Activated CD4-positive, alpha-beta T cell treated with anti-CD3 and anti-CD28 coated beads for 4 hours (primary cell): ENCODE measurements at regions not wholly inside any gene's neighbourhood (a gene's known extent, or its start where the extent isn't known, plus 50 kb on each side); places are given as distances from the start of the nearest gene placed in this dataset.

Source experiments
- DNase-seq, 2 donors: peaks; one replicate each; pipeline ENCODE4 v3.0.0-alpha.2; 2020

- DNase-seq = no peak
Observed at GRCh38 chr10:44786286-44786850, 124.8 kb upstream of the TMEM72 start.

GRCh38 chr10:44787480-44788075, 123.6 kb upstream of the TMEM72 start:
- DNase-seq = no peak

- DNase-seq = no peak
Observed at GRCh38 chr10:44788147-44789129, 122.7 kb upstream of the TMEM72 start.

- DNase-seq = no peak
Observed at GRCh38 chr10:44792119-44792775, 118.9 kb upstream of the TMEM72 start.

GRCh38 chr10:44799966-44800365, 111.2 kb upstream of the TMEM72 start:
- DNase-seq = no peak

- DNase-seq = no peak
Observed at GRCh38 chr10:44801383-44802327, 109.5 kb upstream of the TMEM72 start.

- no peak for DNase-seq
Observed at GRCh38 chr10:44803862-44804261, 107.3 kb upstream of the TMEM72 start.

GRCh38 chr10:44804661-44805060, 106.5 kb upstream of the TMEM72 start:
- no peak for DNase-seq

GRCh38 chr10:44805466-44806210, 105.5 kb upstream of the TMEM72 start:
- DNase-seq = no peak

- DNase-seq = no peak
Observed at GRCh38 chr10:44806950-44807349, 104.2 kb upstream of the TMEM72 start.

GRCh38 chr10:44807451-44807850, 103.7 kb upstream of the TMEM72 start:
- no peak for DNase-seq

- no peak for DNase-seq
Observed at GRCh38 chr10:44809647-44810046, 101.5 kb upstream of the TMEM72 start.

- no peak for DNase-seq
Observed at GRCh38 chr10:44811072-44811471, 100.1 kb upstream of the TMEM72 start.

GRCh38 chr10:44813201-44813600, 97.9 kb upstream of the TMEM72 start:
- DNase-seq = no peak

GRCh38 chr10:44814929-44815328, 96.2 kb upstream of the TMEM72 start:
- no peak for DNase-seq

- DNase-seq = no peak
Observed at GRCh38 chr10:44818041-44818649, 93.0 kb upstream of the TMEM72 start.

- no peak for DNase-seq
Observed at GRCh38 chr10:44818701-44819127, 92.4 kb upstream of the TMEM72 start.

GRCh38 chr10:44820094-44820493, 91.0 kb upstream of the TMEM72 start:
- no peak for DNase-seq

GRCh38 chr10:44821290-44821689, 89.8 kb upstream of the TMEM72 start:
- no peak for DNase-seq

GRCh38 chr10:44822349-44822748, 88.8 kb upstream of the TMEM72 start:
- DNase-seq = no peak

GRCh38 chr10:44822966-44823365, 88.2 kb upstream of the TMEM72 start:
- no peak for DNase-seq
